NCI-H2107 (cell line): ENCODE measurements at regions not wholly inside any gene's neighbourhood (a gene's known extent, or its start where the extent isn't known, plus 50 kb on each side); places are given as distances from the start of the nearest gene placed in this dataset.
"Not testable (repeated sequence)": the region's sequence is repeated elsewhere in the genome, so short reads cannot be mapped to it uniquely, and the experiment has no call there.

ENCODE experiments used
- DNase-seq: peaks from one replicate; lab custom pipeline; 2025; lab: John Stamatoyannopoulos, UW

DNA sequence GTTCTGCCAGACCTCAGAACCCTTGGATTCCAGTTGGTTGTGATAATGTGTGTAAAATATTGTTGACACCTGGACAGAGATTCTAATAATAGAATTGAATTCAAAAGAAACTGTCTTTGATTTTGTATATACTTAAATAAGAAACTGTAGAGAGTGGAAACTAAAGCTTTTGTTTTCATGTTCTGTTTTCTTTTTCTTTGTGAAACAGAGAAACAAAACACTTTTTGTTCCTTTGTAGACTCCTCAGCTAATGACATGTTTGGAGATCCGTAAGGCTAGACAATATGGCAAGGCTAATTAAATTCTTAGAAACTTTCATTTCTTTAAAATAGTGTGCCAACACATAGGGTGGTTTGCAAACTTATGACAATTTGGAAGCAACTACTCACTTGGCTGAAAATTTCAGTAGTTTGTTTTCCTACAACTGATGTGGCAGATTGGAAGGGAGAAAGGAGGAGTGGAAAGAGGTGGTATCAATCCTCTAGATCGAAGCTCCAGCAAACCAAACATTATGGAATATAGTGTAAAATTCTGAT is 90.9 kb upstream of the FAT1 start:
- DNase-seq = no peak

GRCh38 chr4:186819342-186820086 is 95.9 kb upstream of the FAT1 start:
- DNase-seq = no peak

DNA sequence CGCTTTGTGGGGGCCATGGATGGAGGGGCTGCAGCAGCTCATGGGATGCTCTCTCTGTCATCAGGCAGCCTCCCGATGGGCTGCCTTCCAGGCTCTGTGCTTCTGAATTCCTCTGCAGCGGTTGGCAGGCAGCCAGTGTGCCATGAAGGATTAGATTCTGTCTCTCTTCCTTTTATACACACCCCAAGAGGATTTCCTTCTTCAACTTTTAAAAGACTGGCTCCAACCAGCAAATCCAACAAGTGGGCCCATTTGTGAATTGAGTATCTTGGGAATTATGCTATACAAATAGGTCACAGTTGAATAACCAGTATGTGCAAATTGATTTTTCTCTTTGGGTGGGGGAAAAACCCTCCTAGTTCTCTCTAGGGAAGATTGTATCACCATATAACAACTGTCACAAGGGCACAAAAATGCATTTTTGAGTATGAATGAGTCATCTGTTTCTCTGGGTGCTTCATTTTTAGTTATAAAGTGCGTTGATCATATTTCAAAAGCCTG is 96.8 kb upstream of the FAT1 start:
- DNase-seq = no peak

- no peak for DNase-seq
Measured at GRCh38 chr4:186823989-186824388, 100.3 kb upstream of the FAT1 start.

DNA sequence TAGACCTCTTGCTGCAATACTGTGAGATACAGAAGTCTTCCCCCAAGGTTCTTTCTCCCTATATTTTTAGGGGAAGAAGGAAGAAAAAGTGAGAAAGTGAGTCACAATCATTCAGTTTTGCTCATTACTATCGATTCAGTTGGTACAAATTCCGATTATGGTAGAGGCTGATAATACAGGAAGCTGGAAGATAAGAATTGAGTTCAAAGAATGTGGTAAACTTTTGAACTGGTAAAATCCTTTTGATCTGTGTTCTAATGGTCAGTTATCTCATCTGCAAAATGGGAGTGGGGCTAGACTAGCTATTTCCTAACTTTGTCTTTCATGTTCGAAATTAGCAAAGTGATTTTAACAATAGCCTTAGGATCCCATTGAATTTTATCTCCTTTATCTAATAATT is 101.4 kb upstream of the FAT1 start:
- no peak for DNase-seq

DNA sequence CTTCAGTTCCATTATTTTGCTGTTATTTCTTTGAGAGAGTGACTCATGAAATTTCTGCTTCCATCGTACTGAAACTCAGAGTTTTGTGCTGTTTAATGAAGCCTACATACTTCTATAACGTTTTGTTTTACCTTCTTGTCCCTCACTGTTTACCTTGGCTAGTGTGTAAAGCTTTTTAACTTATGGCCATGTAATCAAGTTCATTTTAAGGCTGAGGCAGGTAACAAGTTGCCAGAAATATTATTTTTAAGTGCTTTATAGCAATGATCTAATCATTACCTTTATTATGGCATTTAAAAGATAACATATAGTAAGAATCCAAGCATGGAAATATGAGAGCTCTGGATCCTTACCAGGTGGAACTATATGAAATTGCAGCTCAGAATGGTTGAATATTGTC is 102.3 kb upstream of the FAT1 start:
- DNase-seq = no peak

DNA sequence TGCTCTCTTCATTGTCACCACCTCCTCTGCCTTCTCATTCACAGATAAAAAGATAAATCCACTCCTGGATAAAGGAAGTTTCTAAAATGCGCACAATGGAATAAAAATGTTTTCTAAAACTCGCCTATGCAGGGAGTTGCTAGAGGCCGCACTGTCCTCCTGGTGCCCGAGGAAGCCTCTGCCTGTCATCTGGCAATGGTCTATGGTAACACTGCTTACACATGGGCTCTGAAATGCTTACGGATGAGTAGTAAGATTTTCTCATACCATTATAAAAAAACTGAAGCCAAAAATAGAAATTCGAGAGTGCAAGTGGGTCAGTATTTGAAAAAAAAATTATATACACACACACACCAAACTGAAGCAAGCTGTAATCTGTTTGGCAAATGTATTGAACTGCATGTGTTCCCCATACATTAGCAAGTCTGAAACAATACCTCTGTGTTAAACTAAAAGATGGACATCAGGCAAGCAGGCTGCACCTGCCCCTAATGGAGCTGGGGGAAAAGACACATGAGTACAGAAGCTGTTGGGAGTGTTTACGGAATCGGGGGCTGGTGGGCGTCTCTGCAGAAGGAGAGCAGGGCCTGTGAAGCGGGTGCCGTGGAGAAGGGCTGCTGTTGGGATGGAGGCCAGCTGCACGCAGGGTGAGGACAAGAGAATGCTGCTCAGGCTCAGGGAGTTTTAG is 103.3 kb upstream of the FAT1 start:
- DNase-seq = no peak

DNA sequence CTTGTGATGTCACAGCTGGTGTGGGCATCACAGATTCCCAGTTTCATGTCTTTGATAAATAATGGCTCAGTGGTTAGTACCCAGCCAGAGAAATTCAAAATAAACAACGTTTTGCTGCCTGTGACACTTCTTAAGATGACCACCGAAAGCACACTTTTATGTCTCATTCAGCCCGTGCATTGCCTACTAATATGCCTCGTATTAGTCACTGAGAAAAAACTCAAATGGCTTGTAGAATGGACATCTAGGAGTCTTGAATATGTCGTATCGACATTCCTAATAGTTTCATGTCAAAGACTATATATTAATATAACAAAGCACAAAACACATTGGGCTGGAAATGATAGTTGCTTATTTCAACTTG is 103.9 kb upstream of the FAT1 start:
- DNase-seq = no peak

- no peak for DNase-seq
Measured at GRCh38 chr4:186829097-186829496, 105.4 kb upstream of the FAT1 start.

- no peak for DNase-seq
Measured at GRCh38 chr4:186829740-186830449, 106.2 kb upstream of the FAT1 start.

DNA sequence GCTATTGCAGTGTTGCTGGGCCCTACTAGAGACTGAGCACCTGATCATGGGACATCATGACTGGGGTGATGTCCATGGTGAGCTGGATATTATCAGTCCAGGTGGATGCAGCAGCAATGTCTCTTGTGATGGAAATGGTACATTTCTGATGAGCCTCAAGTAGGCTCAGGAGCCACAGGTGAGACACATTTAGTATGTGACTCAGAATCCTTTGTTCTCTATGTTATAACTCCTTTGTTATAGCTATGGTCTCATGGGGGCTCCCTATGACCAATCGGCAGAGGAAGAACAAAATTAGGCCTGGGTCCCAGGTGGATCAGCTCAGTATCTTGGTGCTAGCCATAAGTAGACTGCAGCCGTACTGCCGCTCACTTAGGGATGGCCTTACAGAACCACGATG is 107.9 kb upstream of the FAT1 start:
- DNase-seq = no peak

DNA sequence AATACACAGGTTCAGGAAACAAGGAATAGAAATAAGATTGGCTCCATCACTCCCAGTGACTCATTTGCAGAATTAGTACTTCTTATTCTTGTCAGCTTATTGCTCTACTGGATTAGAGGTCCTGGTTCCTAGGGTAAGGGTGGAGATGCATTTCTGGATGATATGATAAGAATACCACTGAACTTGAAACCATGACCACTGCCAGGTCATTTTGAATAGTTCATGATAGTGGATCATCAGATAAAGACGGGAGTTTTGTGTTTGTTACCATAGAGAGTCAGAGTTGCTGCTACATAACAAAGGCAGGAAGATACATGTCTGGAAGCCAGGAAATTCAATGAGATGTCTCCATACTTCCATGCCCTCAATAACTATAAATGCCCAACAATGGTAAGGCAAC is 109.2 kb upstream of the FAT1 start:
- DNase-seq = no peak

DNA sequence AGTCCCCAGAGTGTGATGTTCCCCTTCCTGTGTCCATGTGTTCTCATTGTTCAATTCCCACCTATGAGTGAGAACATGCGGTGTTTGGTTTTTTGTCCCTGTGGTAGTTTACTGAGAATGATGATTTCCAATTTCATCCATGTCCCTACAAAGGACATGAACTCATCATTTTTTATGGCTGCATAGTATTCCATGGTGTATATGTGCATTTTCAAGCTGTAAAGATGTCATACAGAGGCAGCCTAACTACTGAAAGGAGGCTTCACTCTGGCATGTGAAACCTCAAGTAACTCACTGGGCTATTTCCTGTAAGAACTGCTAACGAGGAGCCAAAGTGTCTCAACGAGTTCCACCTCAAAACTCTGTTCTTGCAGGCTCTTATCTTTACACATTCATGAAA is 113.8 kb upstream of the FAT1 start:
- DNase-seq = not testable (repeated sequence)

DNA sequence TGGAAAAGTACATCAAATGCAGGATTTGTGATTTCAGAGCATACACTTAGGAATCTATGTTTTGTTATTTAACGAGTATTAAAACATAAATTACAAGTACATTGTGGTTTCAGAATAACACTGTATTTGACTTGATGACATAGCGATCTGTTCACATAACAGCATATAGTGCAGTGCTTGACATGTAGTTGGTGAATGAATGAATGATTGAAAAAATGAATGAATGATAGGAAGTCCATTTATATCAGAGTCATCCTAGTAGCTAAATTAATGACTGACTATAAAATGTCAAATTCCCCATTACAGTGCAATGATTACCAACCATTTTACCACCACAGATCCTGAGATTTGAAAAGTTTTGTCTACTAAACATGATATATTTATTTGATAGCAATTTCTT is 114.6 kb upstream of the FAT1 start:
- DNase-seq = no peak

DNA sequence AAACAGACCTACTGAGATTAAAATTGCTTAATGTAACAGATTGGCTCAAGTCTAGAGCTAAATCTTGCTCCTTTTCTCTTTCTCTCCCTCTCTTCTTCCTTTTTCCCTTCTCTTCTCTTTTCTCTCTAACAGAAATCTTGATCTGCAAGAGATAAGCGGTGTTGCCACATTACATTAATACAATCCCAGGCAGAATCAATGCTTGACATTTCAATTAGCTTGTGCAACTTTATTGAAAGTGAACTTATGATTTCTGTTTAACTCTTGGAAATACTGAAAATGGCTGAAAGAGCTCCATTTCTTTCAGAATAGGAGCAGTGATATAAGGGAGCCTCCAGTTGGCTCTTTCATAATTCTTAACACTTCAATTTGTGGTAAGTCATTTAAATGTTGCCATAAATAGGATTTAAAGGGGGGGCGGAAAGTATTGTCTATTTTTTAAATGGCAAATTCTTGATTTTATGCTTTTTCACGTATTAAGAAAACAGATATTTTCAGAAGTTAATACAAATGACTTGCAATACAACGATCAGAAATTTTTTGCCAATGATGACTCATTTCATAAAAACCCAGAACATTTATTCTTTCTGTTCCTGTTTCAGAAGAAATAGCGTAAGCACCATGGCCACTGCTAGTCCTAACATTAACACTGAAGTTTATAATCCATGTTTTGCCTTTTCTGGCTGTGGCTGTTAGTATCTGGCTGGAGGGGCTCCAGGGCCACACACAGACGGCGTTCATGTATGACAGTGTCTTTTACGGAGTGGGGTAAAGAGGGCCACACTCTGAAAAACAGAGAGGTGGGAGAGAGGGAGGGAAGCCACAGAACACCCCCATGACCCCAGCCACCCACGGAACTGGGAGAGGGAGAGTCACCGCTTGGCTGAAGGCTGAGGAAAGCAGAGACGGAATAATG is 115.7 kb upstream of the FAT1 start:
- no peak for DNase-seq

- no peak for DNase-seq
Measured at GRCh38 chr4:186840222-186840701, 116.6 kb upstream of the FAT1 start.

DNA sequence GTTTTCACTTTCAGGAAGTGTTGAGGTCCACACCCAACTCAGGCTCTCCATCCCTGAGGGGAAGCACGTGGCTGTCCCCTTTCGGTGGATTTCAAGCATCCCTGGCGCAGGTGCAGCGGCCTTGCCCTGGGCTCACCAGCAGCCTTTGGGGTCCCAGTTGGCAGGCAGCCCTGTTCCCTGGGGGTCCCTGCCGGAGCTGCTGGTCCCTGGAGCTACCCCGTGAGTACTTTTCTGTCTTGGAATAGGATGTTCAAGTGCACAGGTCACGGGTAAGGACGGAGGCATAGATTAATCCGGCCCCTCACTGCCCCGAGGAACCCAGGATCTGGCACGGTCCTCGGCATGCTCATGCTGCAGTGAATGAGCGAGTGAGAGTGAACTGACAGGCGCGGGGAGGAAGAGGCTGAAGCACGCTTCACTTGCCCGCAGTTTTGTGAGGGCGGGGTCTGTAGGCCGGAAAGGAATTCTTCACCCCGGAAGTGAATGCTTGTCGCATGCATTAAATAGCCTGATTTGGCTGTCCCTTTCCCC is 117.2 kb upstream of the FAT1 start:
- DNase-seq = no peak

GRCh38 chr4:186844059-186844681 is 120.5 kb upstream of the FAT1 start:
- no peak for DNase-seq

DNA sequence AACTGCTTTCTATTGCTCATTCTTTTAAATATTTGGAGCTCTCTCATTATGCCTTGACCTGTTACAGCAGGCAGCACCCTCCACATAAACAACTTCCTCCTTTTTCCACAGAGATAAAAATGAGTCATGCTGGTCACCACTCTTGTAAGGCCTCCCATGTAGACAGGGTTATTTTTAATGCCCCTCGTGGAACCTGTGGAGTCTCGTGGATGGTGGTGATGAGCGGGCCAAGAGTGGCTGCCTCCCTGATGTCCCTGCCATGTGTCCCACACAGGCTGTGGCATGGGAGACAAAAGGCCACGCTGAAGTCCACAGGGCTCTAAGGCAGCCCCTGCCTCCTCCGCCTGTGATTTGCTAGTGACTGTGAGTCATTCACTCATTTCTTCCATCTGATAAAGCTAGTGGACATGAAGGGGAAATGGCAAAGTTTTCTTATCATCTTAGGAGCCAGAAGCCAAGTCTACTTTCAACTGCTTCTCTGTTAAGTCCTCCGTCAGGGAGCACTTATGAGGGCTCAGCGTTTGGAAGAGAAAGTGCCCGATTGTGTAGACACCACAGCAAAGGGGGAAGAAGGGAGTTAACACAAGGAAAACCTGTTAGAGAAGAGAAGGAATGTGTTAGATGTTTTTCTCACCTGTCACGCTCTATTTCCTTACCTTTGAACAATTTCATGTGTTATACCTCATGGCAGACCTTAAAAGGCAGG is 121.6 kb upstream of the FAT1 start:
- no peak for DNase-seq

DNA sequence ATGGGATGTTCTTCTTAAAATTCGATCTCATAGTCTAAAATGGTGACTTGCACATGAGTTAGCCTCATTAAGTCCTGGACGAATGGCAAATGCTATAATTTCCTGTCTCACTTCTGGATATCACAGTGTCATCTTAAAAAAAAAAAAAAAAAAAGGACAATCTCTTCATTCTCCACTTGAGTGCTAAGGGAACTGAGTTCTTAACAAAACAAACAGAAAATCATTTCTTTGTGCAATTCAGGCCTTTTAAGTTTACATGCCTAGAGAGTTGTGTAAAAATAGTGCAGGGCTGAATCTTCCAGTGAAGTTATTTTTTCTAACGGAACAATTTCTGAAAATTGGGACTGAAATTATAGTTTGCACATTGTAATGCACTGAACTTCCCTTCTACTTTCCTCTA is 122.8 kb upstream of the FAT1 start:
- no peak for DNase-seq
